Left colon (tissue), 2 donors: ENCODE measurements at regions not wholly inside any gene's neighbourhood (a gene's known extent, or its start where the extent isn't known, plus 50 kb on each side); places are given as distances from the start of the nearest gene placed in this dataset.

Experiments used
- ATAC-seq: fragments of 200-7000 bp; cut with Tn5 transposase; one replicate; pipeline ENCODE4 v1.9.1; 2020; ENCODE audit warnings: mild to moderate bottlenecking, moderate library complexity
- DNase-seq, 2 donors: peaks; one replicate each; pipeline ENCODE4 v3.0.0-alpha.2; 2020
- intact Hi-C, 2 donors: fragments of 100-400 bp; cut with DNase I in 1 of 2; cut with micrococcal nuclease in 1 of 2; formaldehyde crosslinking; loops; one replicate each; pipeline versions ENCODE4 v1.11.2 to v1.14.0; 2022; cut with DNase I, micrococcal nuclease
- donor health status: DM: no; HTN: no; CAD: no.
- donor health status: DM: yes; HTN: yes; CAD: no.

- ATAC-seq (no peak), DNase-seq (no peak)
- intact Hi-C loops: no loop called here
These were observed 55.1 kb upstream of the SLC1A1 start for GRCh38 chr9:4435197-4435596.

DNA sequence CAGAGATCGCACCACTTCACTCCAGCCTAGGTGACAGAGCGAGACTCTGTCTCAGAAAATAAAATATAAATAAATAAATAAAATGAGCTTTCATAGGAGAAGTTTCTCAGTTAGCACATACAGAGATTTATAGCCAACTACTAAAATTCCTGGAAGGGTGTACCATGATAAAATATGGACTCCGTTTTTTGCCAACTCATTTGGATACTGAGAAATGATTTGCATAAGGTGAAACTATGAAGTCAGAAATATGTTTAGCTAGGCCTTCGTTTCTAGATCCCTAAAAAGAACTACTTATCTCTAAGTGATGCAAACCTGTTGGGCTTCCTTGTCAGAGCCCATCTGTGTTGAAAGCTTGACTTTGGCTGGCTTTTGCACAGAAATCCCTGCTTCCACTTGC lies 56.9 kb upstream of the SLC1A1 start:
- no peak for ATAC-seq
- DNase-seq: no peak
- intact Hi-C loops: no loop called here

DNA sequence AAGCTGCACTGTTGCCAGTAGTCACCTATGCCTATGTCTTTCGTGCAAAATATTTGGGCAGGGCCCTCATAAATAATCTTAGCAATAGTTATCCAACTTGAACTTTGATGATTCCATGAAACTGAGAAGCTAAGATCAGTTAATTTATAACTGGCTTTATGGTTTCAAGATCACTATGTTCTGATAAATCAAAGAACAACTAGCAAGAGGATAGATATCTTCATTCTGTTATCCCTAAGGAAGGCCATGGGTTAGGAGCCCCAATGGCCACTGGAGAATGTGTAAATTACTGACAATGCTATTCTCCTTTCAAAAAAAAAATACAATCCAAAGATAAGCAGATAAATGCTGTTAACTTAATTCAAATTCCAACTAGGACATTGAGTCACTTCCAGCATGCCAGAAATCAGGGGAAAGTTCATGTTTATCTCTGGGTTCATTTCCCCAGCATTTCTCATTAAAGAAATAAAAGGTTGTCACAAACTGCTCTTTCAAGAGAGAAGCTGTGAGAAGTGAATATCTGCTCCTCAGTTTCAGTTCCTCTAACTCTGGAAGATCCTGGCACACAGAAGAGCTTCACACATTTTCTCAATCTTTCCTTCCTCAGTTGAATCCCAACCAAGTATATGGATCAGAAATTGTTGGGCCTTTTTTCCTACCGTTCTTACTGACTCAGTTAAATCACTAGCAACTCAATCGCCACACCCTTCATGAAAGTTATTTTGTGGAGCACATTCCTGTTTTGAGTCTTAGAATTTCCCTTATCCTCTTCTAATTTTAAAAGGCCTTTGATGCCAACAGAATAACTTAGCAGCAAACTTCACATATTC lies 59.6 kb upstream of the SLC1A1 start:
- ATAC-seq: no peak
- no peak for DNase-seq
- intact Hi-C loops: no loop called here

GRCh38 chr9:4425319-4426045 lies 64.8 kb upstream of the SLC1A1 start:
- DNase-seq (no peak), ATAC-seq (no peak)
- intact Hi-C loops: no loop called here

DNA sequence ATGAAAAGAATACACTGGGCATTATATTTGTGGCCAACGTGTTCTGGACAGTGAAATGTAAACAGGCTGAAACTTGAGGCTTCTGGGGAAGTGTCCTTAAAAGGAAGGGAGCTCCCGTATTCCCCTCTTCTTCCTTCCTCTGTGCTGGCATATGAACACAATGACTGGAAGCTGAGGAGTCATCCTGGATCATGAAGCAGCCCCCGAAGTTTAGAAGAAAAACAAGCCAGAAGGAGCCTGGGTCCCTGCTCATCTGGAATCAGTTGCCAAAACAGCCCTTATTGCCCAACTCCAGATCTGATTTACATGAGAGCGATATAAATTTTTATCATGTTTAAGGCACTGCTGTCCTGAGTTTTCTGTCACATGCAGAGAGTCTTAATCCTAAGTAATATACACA lies 65.4 kb upstream of the SLC1A1 start:
- no peak for ATAC-seq
- intact Hi-C loops: no loop called here
- DNase-seq: no peak

DNA sequence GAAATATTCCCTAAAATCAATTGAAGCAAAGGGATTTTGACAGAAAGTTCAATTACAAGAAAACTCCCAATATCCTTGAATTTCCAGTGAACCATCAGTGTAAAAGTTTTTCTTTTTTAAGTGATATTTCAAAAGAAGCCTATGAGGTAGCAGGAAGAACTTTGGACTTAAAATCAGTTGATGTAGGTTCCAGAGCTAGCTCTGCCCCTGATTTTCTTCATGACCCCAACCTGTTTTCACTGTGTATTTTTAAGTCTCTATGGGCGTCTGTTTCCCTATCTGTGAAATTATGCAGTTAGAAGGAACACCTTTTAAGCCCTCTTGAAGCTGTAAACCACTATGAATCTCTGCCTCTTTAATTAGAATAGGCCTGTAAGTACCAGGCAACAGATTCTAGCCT lies 66.2 kb upstream of the SLC1A1 start:
- no peak for DNase-seq
- intact Hi-C loops: no loop called here
- ATAC-seq: no peak

DNA sequence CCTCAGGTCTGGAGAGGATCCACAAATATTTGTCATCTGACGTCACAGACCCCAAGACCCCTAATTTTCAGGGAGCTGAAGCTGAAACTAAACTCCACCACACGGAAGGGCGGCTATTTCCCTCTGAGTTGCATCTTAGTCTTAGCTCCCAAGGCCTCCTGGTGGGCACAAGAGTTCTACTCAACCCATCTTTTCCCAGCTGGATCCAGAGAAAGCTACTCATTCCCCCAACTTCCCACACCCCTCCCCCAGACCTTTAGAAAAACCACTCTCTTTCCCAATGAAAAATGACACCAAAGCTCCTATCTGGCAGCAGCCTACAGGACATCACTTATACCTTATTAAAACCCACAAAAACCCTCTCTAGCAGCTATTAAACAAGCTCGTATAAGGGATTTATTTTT lies 67.1 kb upstream of the SLC1A1 start:
- DNase-seq (no peak), ATAC-seq (no peak)
- intact Hi-C loops: no loop called here

DNA sequence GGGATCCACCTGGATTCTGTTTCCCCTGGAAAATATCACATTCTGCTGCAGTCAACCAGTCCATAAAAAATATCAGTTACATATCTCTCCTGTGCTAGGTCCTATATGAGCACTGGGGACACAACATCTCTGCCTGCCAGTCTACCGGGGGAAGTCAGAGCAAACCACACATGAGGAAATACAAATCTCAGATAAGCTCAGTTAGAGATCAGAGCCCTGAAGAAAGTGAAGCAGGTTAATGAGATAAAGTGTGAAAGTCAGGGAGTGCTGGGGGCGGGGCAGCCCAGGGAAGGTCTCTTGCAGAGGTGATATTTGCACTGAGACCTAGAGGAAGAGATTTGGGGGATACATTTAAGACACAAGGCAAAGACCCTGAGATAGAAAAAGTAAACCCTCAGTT lies 67.8 kb upstream of the SLC1A1 start:
- DNase-seq: no peak
- no peak for ATAC-seq
- intact Hi-C loops: no loop called here

DNA sequence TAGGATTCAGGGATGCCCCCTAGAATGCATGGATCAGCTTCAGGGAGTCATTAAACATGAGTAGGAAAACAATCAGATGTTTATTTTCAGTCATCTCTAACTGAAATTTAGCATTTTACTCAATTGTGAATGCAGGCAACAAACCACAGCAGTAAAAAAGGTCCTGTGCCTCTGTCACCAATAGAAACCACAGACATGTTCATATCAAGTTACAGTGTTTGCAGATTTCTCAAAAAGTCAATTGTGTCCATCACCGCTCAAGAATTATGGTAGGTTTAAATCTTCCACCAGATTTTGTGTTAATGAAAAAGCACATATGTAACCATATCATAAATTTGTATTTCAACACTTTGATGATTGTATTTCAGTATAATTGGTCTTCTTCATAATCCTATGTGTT lies 68.4 kb upstream of the SLC1A1 start:
- no peak for ATAC-seq
- no peak for DNase-seq
- intact Hi-C loops: no loop called here

- intact Hi-C loops: no loop called here
- DNase-seq: no peak
- ATAC-seq: no peak
These were observed 69.9 kb upstream of the SLC1A1 start for GRCh38 chr9:4420351-4420750.

GRCh38 chr9:4417578-4418325 lies 72.5 kb upstream of the SLC1A1 start:
- no peak for ATAC-seq
- no peak for DNase-seq
- intact Hi-C loops: no loop called here

DNA sequence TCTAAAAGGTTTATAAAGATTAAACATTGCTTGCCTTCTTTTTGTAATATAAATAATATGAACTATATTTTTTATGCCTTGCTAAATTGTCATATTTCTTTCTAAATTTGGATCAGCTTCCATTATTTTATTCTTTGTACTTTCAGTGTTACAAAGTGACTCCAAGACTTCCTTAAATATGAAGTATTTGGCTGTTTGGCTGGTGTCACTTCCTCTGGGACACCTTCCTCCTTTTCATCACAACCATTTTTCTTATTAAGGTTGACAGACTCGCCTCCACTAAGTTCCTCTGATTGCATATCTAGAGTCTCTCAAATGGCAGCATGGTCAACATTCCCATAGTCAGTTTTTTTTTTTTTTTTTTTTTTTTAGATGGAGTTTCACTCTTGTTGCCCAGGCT lies 73.8 kb upstream of the SLC1A1 start:
- intact Hi-C loops: no loop called here
- no peak for DNase-seq

GRCh38 chr9:4415281-4415680 lies 75.0 kb upstream of the SLC1A1 start:
- ATAC-seq (no peak), DNase-seq (no peak)
- intact Hi-C loops: no loop called here

More for the DNA sequence above, 73.8 kb upstream of the SLC1A1 start:
- no peak for ATAC-seq

GRCh38 chr9:4413856-4414255 lies 76.4 kb upstream of the SLC1A1 start:
- ATAC-seq: no peak
- intact Hi-C loops: no loop called here
- DNase-seq: no peak

GRCh38 chr9:4404156-4404555 lies 86.1 kb upstream of the SLC1A1 start:
- no peak for ATAC-seq
- no peak for DNase-seq
- intact Hi-C loops: no loop called here

DNA sequence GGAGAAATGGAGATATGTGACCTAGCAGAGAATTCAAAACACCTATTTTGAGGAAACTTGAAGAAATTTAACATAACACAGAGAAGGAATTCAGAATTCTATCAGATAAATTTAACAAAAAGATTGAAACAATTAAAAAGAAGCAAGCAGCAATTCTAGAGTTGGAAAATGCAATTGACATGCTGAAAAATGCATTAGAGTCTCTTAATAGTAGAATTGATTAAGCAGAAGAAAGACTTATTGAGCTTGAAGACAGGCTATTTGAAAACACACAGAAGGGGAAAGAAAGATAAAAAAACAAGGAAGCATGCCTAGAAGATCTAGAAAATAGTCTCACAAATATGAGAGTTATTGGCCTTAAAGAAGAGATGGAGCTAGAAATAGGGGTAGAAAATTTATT lies 87.8 kb upstream of the SLC1A1 start:
- ATAC-seq (no peak), DNase-seq (no peak)
- intact Hi-C loops: no loop called here

DNA sequence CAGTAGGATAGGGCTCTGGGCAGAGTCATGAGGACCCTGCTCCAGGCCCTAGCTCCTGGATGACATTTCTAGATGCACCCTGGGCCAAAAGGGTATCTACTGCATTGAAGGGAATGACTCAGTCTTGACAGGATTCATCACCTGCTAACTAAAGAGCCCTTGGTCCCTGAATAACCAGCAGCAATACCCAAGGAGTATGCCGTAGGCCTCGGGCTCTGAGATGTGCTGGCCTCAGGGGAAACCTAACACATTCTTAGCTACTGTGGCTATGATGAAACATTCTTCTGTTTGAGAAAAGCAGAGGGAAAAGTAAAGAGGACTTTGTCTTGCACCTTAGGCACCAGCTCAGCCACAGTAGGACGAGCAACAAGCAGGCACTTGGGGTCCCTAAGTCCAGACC lies 89.5 kb upstream of the SLC1A1 start:
- ATAC-seq (no peak), DNase-seq (no peak)
- intact Hi-C loops: no loop called here

- intact Hi-C loops: no loop called here
These were observed 92.4 kb upstream of the SLC1A1 start for GRCh38 chr9:4397917-4398316.

GRCh38 chr9:4393806-4394523 lies 94.1 kb upstream of the GLIS3 start:
- no peak for ATAC-seq
- intact Hi-C loops: no loop called here
- DNase-seq: no peak

More at GRCh38 chr9:4397917-4398316, 92.4 kb upstream of the SLC1A1 start:
- ATAC-seq: no peak
- no peak for DNase-seq
